A673 (cell line): ENCODE measurements at regions not wholly inside any gene's neighbourhood (a gene's known extent, or its start where the extent isn't known, plus 50 kb on each side); places are given as distances from the start of the nearest gene placed in this dataset.

ENCODE experiments used
- BruUV-seq: library from RNA; stranded (reverse); fragments of 400-500 nt; replicated peaks from 2 replicates; lab custom pipeline; 2021; lab: Mats Ljungman, UMichigan
- CTCF ChIA-PET: fragments of 300-600 bp; sonication (Branson Sonifier 250); formaldehyde crosslinking; loops from one replicate; lab custom pipeline; 2022; ENCODE audit warnings: antibody characterized with exemption; lab: Charles Lee
- POLR2A ChIA-PET: fragments of 300-600 bp; sonication (Branson Sonifier 250); formaldehyde crosslinking; loops from one replicate; lab custom pipeline; 2022; ENCODE audit warnings: antibody characterized with exemption; ENCODE audit not compliant: low non-redundant PET; lab: Charles Lee
- DNase-seq: peaks from one replicate; pipeline ENCODE4 v3.0.0-alpha.2; 2015; ENCODE audit warnings: low spot score
- H3K27ac ChIP-seq: fragments of 200-600 bp; sonication (generic); 2 replicates; pipeline ENCODE4 v1.5.1; 2016; ENCODE audit warnings: mixed run types, low read depth, mild to moderate bottlenecking, mixed read lengths, antibody characterized with exemption, low read length; ENCODE audit not compliant: poor library complexity, severe bottlenecking
- H3K27me3 ChIP-seq: fragments of 200-600 bp; sonication (generic); replicated peaks from 2 replicates; pipeline ENCODE4 v1.6.1; 2017; ENCODE audit warnings: mixed run types, low read depth, mild to moderate bottlenecking, mixed read lengths, antibody characterized with exemption, low read length; ENCODE audit not compliant: insufficient read depth, poor library complexity
- H3K36me3 ChIP-seq: fragments of 200-600 bp; sonication (generic); 2 replicates; pipeline ENCODE4 v1.6.1; 2016; ENCODE audit warnings: mixed run types, mild to moderate bottlenecking, mixed read lengths, antibody characterized with exemption, low read length; ENCODE audit not compliant: insufficient read depth, poor library complexity, severe bottlenecking
- H3K4me1 ChIP-seq: fragments of 200-600 bp; sonication (generic); 2 replicates; pipeline ENCODE4 v1.6.1; 2017; ENCODE audit warnings: mixed run types, mild to moderate bottlenecking, mixed read lengths, antibody characterized with exemption, low read length; ENCODE audit not compliant: insufficient read depth, poor library complexity, severe bottlenecking
- H3K4me3 ChIP-seq: fragments of 200-600 bp; sonication (generic); 2 replicates; pipeline ENCODE4 v1.5.1; 2016; ENCODE audit warnings: low read depth, mixed run types, mild to moderate bottlenecking, mixed read lengths, low read length; ENCODE audit not compliant: poor library complexity, severe bottlenecking
- H3K9me3 ChIP-seq: fragments of 200-600 bp; sonication (generic); 2 replicates; pipeline ENCODE4 v1.6.1; 2016; ENCODE audit warnings: mixed run types, low read depth, mild to moderate bottlenecking, mixed read lengths, antibody characterized with exemption, low read length; ENCODE audit not compliant: poor library complexity, severe bottlenecking
- CTCF ChIP-seq: fragments of 300-800, 200-600 bp; sonication (generic); conservative IDR thresholded peaks from 2 replicates; pipeline ENCODE4 v1.5.1; 2017; ENCODE audit warnings: low read depth, mild to moderate bottlenecking, antibody characterized with exemption, low read length, moderate library complexity, mixed read lengths
- EZH2 ChIP-seq: fragments of 200-600 bp; sonication (generic); IDR thresholded peaks from 2 replicates; pipeline ENCODE4 v1.6.1; 2017; ENCODE audit warnings: borderline replicate concordance, low read depth, mild to moderate bottlenecking, mixed read lengths, antibody characterized with exemption, low read length; ENCODE audit not compliant: poor library complexity, severe bottlenecking
- intact Hi-C: fragments of 100-400 bp; cut with micrococcal nuclease; formaldehyde crosslinking; loops from one replicate; pipeline ENCODE4 v1.10.0; 2022; ENCODE audit not compliant: unreplicated experiment

DNA sequence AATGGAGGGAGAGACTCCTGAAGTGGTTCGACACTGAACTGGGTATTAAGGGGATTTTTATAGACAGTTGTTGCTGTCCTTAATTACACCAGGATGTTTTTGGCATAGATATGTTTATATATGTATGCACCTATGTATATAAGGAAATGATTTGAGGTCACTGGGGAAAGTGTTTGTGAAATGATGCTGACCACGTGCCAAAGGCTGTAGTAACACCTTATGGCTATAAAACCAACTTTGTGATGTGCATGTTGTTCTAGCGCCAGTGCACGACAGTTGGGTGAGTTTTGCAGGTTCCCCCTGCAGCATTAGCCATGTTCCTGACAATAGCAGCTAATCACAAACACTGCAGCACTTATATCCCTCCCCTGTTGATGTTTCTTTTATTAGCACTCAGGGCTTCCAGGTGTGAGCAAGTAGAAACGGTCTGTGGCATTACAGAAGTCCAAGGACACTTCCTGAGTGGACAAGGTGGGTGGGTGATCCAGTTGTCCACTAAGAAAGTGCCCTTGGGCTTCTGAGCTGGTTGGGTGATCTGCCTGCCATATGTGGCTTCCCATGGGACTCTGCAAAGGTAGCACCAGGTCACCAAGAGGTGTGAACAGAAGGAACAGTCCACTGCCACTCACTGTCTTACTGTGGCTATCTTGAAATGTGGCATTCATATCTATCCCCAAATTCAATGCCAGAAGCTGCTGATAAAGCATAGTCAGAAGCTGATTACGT is 63.0 kb upstream of the RBM24 start:
- POLR2A ChIA-PET: no interaction called here
- H3K4me1 ChIP-seq: no peaks in the 10 kb centered on the region
- no TSS peak for BruUV-seq
- DNase-seq: no peak
- intact Hi-C loops: no loop called here
- H3K27ac ChIP-seq: no peak overlapping the region
- no peak for TF ChIP-seq EZH2
- no peak for TF ChIP-seq CTCF
- CTCF ChIA-PET: interaction anchor here (0.6 kb wide), 1 partner anchor 449 kb away, joined by 16 read pairs; no protein-coding TSS in a partner anchor
- no peaks in the 10 kb centered on the region for H3K36me3 ChIP-seq
- no peak overlapping the region for H3K4me3 ChIP-seq
- H3K27me3 ChIP-seq: no peaks in the 10 kb centered on the region
- no peaks in the 10 kb centered on the region for H3K9me3 ChIP-seq

GRCh38 chr6:17218749-17219093 is 62.4 kb upstream of the RBM24 start:
- Histone ChIP-seq H3K9me3 (no peaks in the 10 kb centered on the region), H3K27me3 (no peaks in the 10 kb centered on the region), H3K36me3 (no peaks in the 10 kb centered on the region), H3K4me3 (no peak overlapping the region), H3K4me1 (no peaks in the 10 kb centered on the region), H3K27ac (no peak overlapping the region)
- TF ChIP-seq EZH2: no peak
- TF ChIP-seq CTCF: no peak
- ChIA-PET POLR2A (no interaction called here), CTCF (interaction anchor here (0.6 kb wide), 1 partner anchor 449 kb away, joined by 16 read pairs; no protein-coding TSS in a partner anchor)
- DNase-seq: no peak
- intact Hi-C loops: no loop called here
- BruUV-seq: no TSS peak

- intact Hi-C loops: no loop called here
- no peak overlapping the region for H3K27ac ChIP-seq
- ChIA-PET POLR2A (no interaction called here), CTCF (interaction anchor here (0.6 kb wide), 1 partner anchor 448 kb away, joined by 16 read pairs; no protein-coding TSS in a partner anchor)
- no peaks in the 10 kb centered on the region for H3K9me3 ChIP-seq
- H3K27me3 ChIP-seq: no peaks in the 10 kb centered on the region
- no peaks in the 10 kb centered on the region for H3K4me1 ChIP-seq
- BruUV-seq: no TSS peak
- TF ChIP-seq EZH2 (no peak), CTCF (no peak)
- H3K36me3 ChIP-seq: no peaks in the 10 kb centered on the region
- DNase-seq: no peak
- H3K4me3 ChIP-seq: no peak overlapping the region
Measured at GRCh38 chr6:17219098-17219497, 62.1 kb upstream of the RBM24 start.
